HCT116 (cell line): ENCODE measurements at regions not wholly inside any gene's neighbourhood (a gene's known extent, or its start where the extent isn't known, plus 50 kb on each side); places are given as distances from the start of the nearest gene placed in this dataset.

Source experiments
- CTCF ChIP-seq, 3 experiments: fragments of 200-600 bp in 1 of 3; sonication (generic) in 1 of 3; IDR thresholded peaks in 2 of 3; conservative IDR thresholded peaks in 1 of 3; 2 replicates each; pipeline ENCODE4 v1.5.1; 2012 to 2017; ENCODE audit warnings: low read depth in 2 of 3, low read length in 2 of 3, antibody characterized with exemption in 1 of 3, borderline replicate concordance in 1 of 3, control low read depth in 1 of 3, mild to moderate bottlenecking in 1 of 3, mixed read lengths in 1 of 3, mixed run types in 1 of 3, moderate library complexity in 1 of 3; ENCODE audit not compliant: insufficient read depth in 1 of 3
- EZH2 ChIP-seq: fragments of 200-600 bp; sonication (generic); IDR thresholded peaks from 2 replicates; pipeline ENCODE4 v1.6.1; 2017; ENCODE audit warnings: antibody characterized with exemption, mixed run types
- EZH2phosphoT487 ChIP-seq: fragments of 200-600 bp; IDR thresholded peaks from 2 replicates; pipeline ENCODE4 v1.6.1; 2018; ENCODE audit warnings: antibody characterized with exemption, borderline replicate concordance
- JUND ChIP-seq: IDR thresholded peaks from 2 replicates; pipeline ENCODE4 v1.6.1; 2012
- MAX ChIP-seq: IDR thresholded peaks from 2 replicates; pipeline ENCODE4 v1.6.1; 2012
- POLR2A ChIP-seq: IDR thresholded peaks from 2 replicates; pipeline ENCODE4 v1.7.0; 2011; ENCODE audit warnings: borderline replicate concordance; ENCODE audit not compliant: insufficient read depth, insufficient read length; ENCODE audit errors: extremely low read depth
- POLR2AphosphoS5 ChIP-seq: IDR thresholded peaks from 2 replicates; pipeline ENCODE4 v1.6.1; 2011; ENCODE audit warnings: mild to moderate bottlenecking, low read depth, low read length, moderate library complexity
- SRF ChIP-seq: IDR thresholded peaks from 2 replicates; pipeline ENCODE4 v1.6.1; 2012; ENCODE audit warnings: low read depth
- ZNF274 ChIP-seq: fragments of 200-500 bp; sonication (Bioruptor generic); IDR thresholded peaks from 2 replicates; pipeline ENCODE4 v1.6.1; 2014; ENCODE audit warnings: mild to moderate bottlenecking, low read depth, low read length, inconsistent platforms

DNA sequence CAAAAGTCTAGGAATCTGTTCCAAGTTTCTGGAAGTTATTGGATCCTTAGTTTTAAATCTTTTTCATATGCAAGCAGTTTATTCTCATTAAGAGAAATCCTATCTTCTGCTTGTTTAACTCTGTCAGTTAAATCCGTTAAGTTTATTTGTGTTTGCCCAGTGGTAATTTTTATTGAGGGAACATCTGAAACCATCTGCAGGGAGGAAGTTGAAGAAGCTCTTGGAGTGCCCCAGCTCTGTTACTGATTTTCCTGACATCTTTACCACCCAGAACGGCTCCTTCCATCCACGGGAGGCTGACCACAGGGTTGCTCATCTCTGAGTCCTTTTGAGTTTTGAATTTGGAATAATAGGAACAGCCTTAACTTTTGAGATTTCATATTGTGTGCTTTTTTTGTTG is 99.9 kb upstream of the ZNF618 start:
- TF ChIP-seq CTCF (IDR thresholded peaks at IDR 0.05 in 2 of 3, conservative IDR thresholded peaks at IDR 0.05 in 1 of 3; ENCODE audit: borderline replicate concordance in 1 of 3, insufficient read depth in 1 of 3, low read depth in 2 of 3, low read length in 2 of 3) (no peak), EZH2 (no peak), EZH2phosphoT487 (no peak), JUND (no peak), POLR2A (no peak), ZNF274 (no peak), MAX (no peak), POLR2AphosphoS5 (no peak), SRF (no peak)
